Heart left ventricle (tissue), 13 donors: ENCODE measurements at regions not wholly inside any gene's neighbourhood (a gene's known extent, or its start where the extent isn't known, plus 50 kb on each side); places are given as distances from the start of the nearest gene placed in this dataset.

Experiments used
- POLR2A ChIP-seq, 2 donors: fragments of 450-650 bp; IDR thresholded peaks; one replicate each; pipeline ENCODE4 v1.6.1; 2017; ENCODE audit warnings: antibody characterized with exemption in 2 of 2, mild to moderate bottlenecking in 2 of 2, moderate library complexity in 2 of 2
- TF ChIP-seq, protein P1 (sequence below), 12 donors: fragments of 200-600 bp; sonication (generic) in 4 of 12; IDR thresholded peaks; one replicate each; pipeline versions ENCODE4 v1.5.0 to v1.8.0; 2018 to 2022; ENCODE audit warnings: antibody characterized with exemption in 12 of 12, mild to moderate bottlenecking in 5 of 12
- donor health status: ischemic (EF 13 %, LVEDD 7.1; RV severe dilation, severe dysfunction).
- donor health status: DM: no; HTN: yes; CAD: no.
- donor health status: DM: no; HTN: no; CAD: no.
- donor health status: ischemic (EF 25% LVEDD 6.9; RV normal size, moderate dysfunction).
- donor health status: ischemic (EF 25% LVEDD 5.7; RV mildly dilated, moderate dysfunction).
- donor health status: ischemic (EF 35%, LVEDD 5.7; RV mildly dilated, moderate dysfunction).
- donor health status: nonischemic (EF 11% LVEDD 7.7; RV severe dilation, severe dysfunction).
- donor health status: DM: yes; HTN: yes; CAD: no.
- donor health status: PGD.
- donor health status: ischemic (EF 29% LVEDD 5.4; RV normal size, mild dysfunction).
- donor health status: nonischemic (EF 23%, LVEDD 6.1; RV moderate dilation, normal function).

DNA sequence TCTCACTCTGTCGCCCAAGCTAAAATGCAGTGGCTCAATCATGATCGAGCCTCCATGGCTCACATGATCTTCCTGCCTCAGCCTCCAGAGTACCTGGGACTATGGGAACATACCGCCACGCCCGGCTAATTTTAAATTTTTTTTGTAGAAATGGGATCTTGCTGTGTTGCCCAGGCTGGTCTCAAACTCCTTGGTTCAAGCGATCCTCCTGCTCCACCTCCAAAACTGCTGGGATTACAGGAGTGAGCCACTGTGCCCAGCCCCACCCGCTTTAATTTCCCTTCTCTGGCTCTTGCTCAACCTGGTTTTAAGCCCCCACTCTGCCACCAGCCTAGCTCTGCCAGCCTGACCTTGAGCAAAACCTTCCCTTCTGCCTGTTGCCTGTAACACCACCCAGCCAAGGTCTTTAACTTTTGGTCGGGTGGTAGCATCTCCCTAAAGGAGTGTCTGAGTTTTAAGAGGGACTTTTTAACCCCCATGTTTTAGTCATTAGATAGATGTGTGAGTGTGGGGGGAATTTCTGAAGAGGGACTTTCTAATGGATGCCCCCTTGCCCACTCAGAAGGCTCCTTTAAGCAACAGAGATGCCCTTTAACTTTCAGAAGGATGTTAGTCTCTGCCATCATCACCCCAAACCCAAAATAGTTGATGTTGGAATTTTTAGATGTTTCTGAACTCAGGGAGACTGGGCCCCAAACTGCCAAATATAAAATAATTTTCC is 71.8 kb upstream of the FOXP4 start:
- TF ChIP-seq, protein P1, sequence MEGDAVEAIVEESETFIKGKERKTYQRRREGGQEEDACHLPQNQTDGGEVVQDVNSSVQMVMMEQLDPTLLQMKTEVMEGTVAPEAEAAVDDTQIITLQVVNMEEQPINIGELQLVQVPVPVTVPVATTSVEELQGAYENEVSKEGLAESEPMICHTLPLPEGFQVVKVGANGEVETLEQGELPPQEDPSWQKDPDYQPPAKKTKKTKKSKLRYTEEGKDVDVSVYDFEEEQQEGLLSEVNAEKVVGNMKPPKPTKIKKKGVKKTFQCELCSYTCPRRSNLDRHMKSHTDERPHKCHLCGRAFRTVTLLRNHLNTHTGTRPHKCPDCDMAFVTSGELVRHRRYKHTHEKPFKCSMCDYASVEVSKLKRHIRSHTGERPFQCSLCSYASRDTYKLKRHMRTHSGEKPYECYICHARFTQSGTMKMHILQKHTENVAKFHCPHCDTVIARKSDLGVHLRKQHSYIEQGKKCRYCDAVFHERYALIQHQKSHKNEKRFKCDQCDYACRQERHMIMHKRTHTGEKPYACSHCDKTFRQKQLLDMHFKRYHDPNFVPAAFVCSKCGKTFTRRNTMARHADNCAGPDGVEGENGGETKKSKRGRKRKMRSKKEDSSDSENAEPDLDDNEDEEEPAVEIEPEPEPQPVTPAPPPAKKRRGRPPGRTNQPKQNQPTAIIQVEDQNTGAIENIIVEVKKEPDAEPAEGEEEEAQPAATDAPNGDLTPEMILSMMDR (IDR thresholded peaks at IDR 0.05) = no peak
- no peak for TF ChIP-seq POLR2A (IDR thresholded peaks at IDR 0.05)
